ENCODE measurements at regions not wholly inside any gene's neighbourhood (a gene's known extent, or its start where the extent isn't known, plus 50 kb on each side); places are given as distances from the start of the nearest gene placed in this dataset.

- Histone ChIP-seq H3K4me1 (peaks cover 0 to 33% (median 24%) of the 10 kb centered on the region in 4 donors), H3K4me3 (no peak overlapping the region), H3K36me3 (no peaks in the 10 kb centered on the region), H3K27ac (replicated peaks in 1 of 4) (no peak overlapping the region), H3K27me3 (no peaks in the 10 kb centered on the region), H3K9me3 (no peaks in the 10 kb centered on the region)
- no peak for DNase-seq (ENCODE audit: extremely low spot score)
- intact Hi-C loops (cut with DNase I) = no loop called here
- TF ChIP-seq EP300 (IDR thresholded peaks at IDR 0.05) (no peak), POLR2A (IDR thresholded peaks at IDR 0.05; ENCODE audit: low read depth) (no peak), POLR2AphosphoS5 (IDR thresholded peaks at IDR 0.05) (no peak)
- TF ChIP-seq, protein P1, sequence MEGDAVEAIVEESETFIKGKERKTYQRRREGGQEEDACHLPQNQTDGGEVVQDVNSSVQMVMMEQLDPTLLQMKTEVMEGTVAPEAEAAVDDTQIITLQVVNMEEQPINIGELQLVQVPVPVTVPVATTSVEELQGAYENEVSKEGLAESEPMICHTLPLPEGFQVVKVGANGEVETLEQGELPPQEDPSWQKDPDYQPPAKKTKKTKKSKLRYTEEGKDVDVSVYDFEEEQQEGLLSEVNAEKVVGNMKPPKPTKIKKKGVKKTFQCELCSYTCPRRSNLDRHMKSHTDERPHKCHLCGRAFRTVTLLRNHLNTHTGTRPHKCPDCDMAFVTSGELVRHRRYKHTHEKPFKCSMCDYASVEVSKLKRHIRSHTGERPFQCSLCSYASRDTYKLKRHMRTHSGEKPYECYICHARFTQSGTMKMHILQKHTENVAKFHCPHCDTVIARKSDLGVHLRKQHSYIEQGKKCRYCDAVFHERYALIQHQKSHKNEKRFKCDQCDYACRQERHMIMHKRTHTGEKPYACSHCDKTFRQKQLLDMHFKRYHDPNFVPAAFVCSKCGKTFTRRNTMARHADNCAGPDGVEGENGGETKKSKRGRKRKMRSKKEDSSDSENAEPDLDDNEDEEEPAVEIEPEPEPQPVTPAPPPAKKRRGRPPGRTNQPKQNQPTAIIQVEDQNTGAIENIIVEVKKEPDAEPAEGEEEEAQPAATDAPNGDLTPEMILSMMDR (IDR thresholded peaks at IDR 0.05) = no peak
Measured at GRCh38 chr11:91796999-91797398, 427.6 kb upstream of the FAT3 start.

GRCh38 chr11:91795139-91795887 lies 429.3 kb upstream of the FAT3 start:
- TF ChIP-seq POLR2A (IDR thresholded peaks at IDR 0.05; ENCODE audit: low read depth) (no peak), POLR2AphosphoS5 (IDR thresholded peaks at IDR 0.05) (no peak), EP300 (IDR thresholded peaks at IDR 0.05) (no peak)
- TF ChIP-seq, protein P1 (IDR thresholded peaks at IDR 0.05) = no peak
- Histone ChIP-seq H3K4me1 (peaks cover 0 to 28% (median 21%) of the 10 kb centered on the region in 4 donors), H3K4me3 (no peak overlapping the region), H3K36me3 (no peaks in the 10 kb centered on the region), H3K9me3 (no peaks in the 10 kb centered on the region), H3K27me3 (no peaks in the 10 kb centered on the region), H3K27ac (replicated peaks in 1 of 4) (no peak overlapping the region)
- WGBS = 36% methylated on average over 2 of the region's 2 CpGs
- intact Hi-C loops (cut with DNase I) = no loop called here
- DNase-seq (ENCODE audit: extremely low spot score) = no peak

- Histone ChIP-seq H3K4me3 (no peak overlapping the region), H3K27ac (replicated peaks in 1 of 4) (no peak overlapping the region), H3K27me3 (no peaks in the 10 kb centered on the region), H3K4me1 (peaks cover 0 to 23% (median 19%) of the 10 kb centered on the region in 4 donors), H3K36me3 (no peaks in the 10 kb centered on the region), H3K9me3 (no peaks in the 10 kb centered on the region)
- DNase-seq (ENCODE audit: extremely low spot score) = no peak
- intact Hi-C loops (cut with DNase I) = no loop called here
- TF ChIP-seq POLR2AphosphoS5 (IDR thresholded peaks at IDR 0.05) = no peak
- TF ChIP-seq POLR2A (IDR thresholded peaks at IDR 0.05; ENCODE audit: low read depth) = no peak
- TF ChIP-seq EP300 (IDR thresholded peaks at IDR 0.05) = no peak
- TF ChIP-seq, protein P1 (IDR thresholded peaks at IDR 0.05) = no peak
- 79% methylated on average over 3 of the region's 3 CpGs for WGBS
Measured at GRCh38 chr11:91794146-91794545, 430.5 kb upstream of the FAT3 start.

GRCh38 chr11:91792779-91793262 lies 431.8 kb upstream of the FAT3 start:
- H3K27me3 ChIP-seq = no peaks in the 10 kb centered on the region
- no peak overlapping the region for H3K4me3 ChIP-seq
- no peak for DNase-seq (ENCODE audit: extremely low spot score)
- no peak for TF ChIP-seq POLR2AphosphoS5 (IDR thresholded peaks at IDR 0.05)
- no peak for TF ChIP-seq POLR2A (IDR thresholded peaks at IDR 0.05; ENCODE audit: low read depth)
- TF ChIP-seq, protein P1 (IDR thresholded peaks at IDR 0.05) = no peak
- TF ChIP-seq EP300 (IDR thresholded peaks at IDR 0.05) = no peak
- H3K9me3 ChIP-seq = no peaks in the 10 kb centered on the region
- no peak overlapping the region for H3K27ac ChIP-seq (replicated peaks in 1 of 4)
- H3K4me1 ChIP-seq = peaks cover 0 to 23% (median 19%) of the 10 kb centered on the region in 4 donors
- intact Hi-C loops (cut with DNase I) = no loop called here
- 95% methylated on average over 4 of the region's 4 CpGs for WGBS
- H3K36me3 ChIP-seq = no peaks in the 10 kb centered on the region

DNA sequence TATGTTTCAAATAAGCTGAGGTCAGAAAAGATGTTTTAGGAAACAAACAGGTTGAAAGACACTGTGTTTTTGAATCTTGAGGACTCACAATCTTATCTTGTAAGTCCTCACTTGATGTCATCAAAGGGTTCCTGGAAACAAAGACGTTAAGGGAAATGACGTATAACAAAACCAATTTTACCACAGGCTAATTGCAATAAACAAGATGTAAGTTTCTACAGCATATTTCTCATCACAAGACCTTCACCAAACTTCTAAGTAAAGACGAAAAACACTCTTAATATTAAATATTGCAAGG lies 433.5 kb upstream of the FAT3 start:
- no peak for DNase-seq (ENCODE audit: extremely low spot score)
- Histone ChIP-seq H3K4me3 (no peak overlapping the region), H3K9me3 (no peaks in the 10 kb centered on the region), H3K4me1 (peaks cover 0 to 14% (median 11%) of the 10 kb centered on the region in 4 donors), H3K36me3 (no peaks in the 10 kb centered on the region), H3K27me3 (no peaks in the 10 kb centered on the region), H3K27ac (replicated peaks in 1 of 4) (no peak overlapping the region)
- intact Hi-C loops (cut with DNase I) = no loop called here
- TF ChIP-seq POLR2AphosphoS5 (IDR thresholded peaks at IDR 0.05) = no peak
- TF ChIP-seq, protein P1 (IDR thresholded peaks at IDR 0.05) = no peak
- no peak for TF ChIP-seq POLR2A (IDR thresholded peaks at IDR 0.05; ENCODE audit: low read depth)
- TF ChIP-seq EP300 (IDR thresholded peaks at IDR 0.05) = no peak
- WGBS = 85% methylated on average over 3 of the region's 3 CpGs
